Lung (tissue), 11 donors: ENCODE measurements at regions not wholly inside any gene's neighbourhood (a gene's known extent, or its start where the extent isn't known, plus 50 kb on each side); places are given as distances from the start of the nearest gene placed in this dataset.

Experiments
- ATAC-seq: fragments of 200-7000 bp; cut with Tn5 transposase; one replicate; pipeline ENCODE4 v1.9.1; 2020; ENCODE audit warnings: moderate number of reproducible peaks; ENCODE audit not compliant: insufficient read depth, low FRiP score
- DNase-seq, 3 donors: peaks; one replicate each; pipeline ENCODE4 v3.0.0-alpha.2; 2013 to 2017
- H3K27ac ChIP-seq, 2 donors: one replicate each; pipeline ENCODE4 v1.5.1; 2013; ENCODE audit warnings: mild to moderate bottlenecking in 2 of 2, moderate library complexity in 2 of 2, control low read depth in 1 of 2, inconsistent platforms in 1 of 2, low read depth in 1 of 2, low read length in 1 of 2
- H3K27me3 ChIP-seq, 3 donors: one replicate each; pipeline ENCODE4 v1.5.1; 2013; ENCODE audit warnings: low read length in 2 of 3; ENCODE audit not compliant: control insufficient read depth in 3 of 3, insufficient read depth in 3 of 3
- H3K36me3 ChIP-seq, 4 donors: one replicate each; pipeline ENCODE4 v1.5.1; 2013; ENCODE audit warnings: low read length in 4 of 4, mild to moderate bottlenecking in 1 of 4, moderate library complexity in 1 of 4; ENCODE audit not compliant: control insufficient read depth in 4 of 4, insufficient read depth in 4 of 4
- H3K4me1 ChIP-seq, 5 donors: one replicate each; pipeline ENCODE4 v1.5.1; 2013; ENCODE audit warnings: low read length in 5 of 5, mild to moderate bottlenecking in 2 of 5, moderate library complexity in 1 of 5; ENCODE audit not compliant: control insufficient read depth in 5 of 5, insufficient read depth in 5 of 5
- H3K4me3 ChIP-seq: one replicate; pipeline ENCODE4 v1.5.1; 2013; ENCODE audit warnings: mild to moderate bottlenecking, control low read depth, moderate library complexity
- H3K9ac ChIP-seq, 2 donors: one replicate each; pipeline ENCODE4 v1.5.1; 2013; ENCODE audit warnings: low read length in 2 of 2, control low read depth in 1 of 2; ENCODE audit not compliant: insufficient read depth in 1 of 2
- H3K9me3 ChIP-seq, 4 donors: one replicate each; pipeline ENCODE4 v1.5.1; 2013; ENCODE audit warnings: low read length in 3 of 4, mild to moderate bottlenecking in 1 of 4, moderate library complexity in 1 of 4; ENCODE audit not compliant: control insufficient read depth in 4 of 4, insufficient read depth in 3 of 4
- CTCF ChIP-seq: IDR thresholded peaks from 2 replicates; pipeline ENCODE4 v1.5.1; 2012; ENCODE audit warnings: mild to moderate bottlenecking; ENCODE audit errors: control extremely low read depth, extremely low read depth
- WGBS, 2 donors: extraction: QIAGEN DNeasy Blood & Tissue Kit; methylation state at CpG; one replicate each; pipeline ENCODE4 v1.1.7; 2013; 5-methylcytosine and 5-hydroxymethylcytosine counted together
- donor health status: control.
- donor health status: control.
- donor health status: Bipolar disorder and iron deficiency.
- donor health status: healthy.
- donor health status: DM: yes; HTN: yes; CAD: no.

- Histone ChIP-seq H3K36me3 (no peaks in the 10 kb centered on the region), H3K9ac (no peak overlapping the region), H3K9me3 (no peaks in the 10 kb centered on the region), H3K27ac (no peak overlapping the region), H3K4me3 (no peak overlapping the region), H3K4me1 (peaks cover 0 to 12% (median 0%) of the 10 kb centered on the region in 5 donors), H3K27me3 (no peaks in the 10 kb centered on the region)
- ATAC-seq (no peak), DNase-seq (peak; percentile 69 to 81 (median 74))
- no peak for TF ChIP-seq CTCF
- 79 to 84% methylated on average over 29 of the region's 29 CpGs for WGBS, 2 donors
Measured at GRCh38 chr6:167766986-167767714, 59.6 kb upstream of the AFDN start.

- WGBS, 2 donors, result 93 to 96% methylated on average over 13 of the region's 13 CpGs
- Histone ChIP-seq H3K4me3 (no peak overlapping the region), H3K27ac (no peak overlapping the region), H3K4me1 (peaks cover 0 to 10% (median 0%) of the 10 kb centered on the region in 5 donors), H3K9ac (no peak overlapping the region), H3K9me3 (no peaks in the 10 kb centered on the region), H3K36me3 (no peaks in the 10 kb centered on the region), H3K27me3 (no peaks in the 10 kb centered on the region)
- ATAC-seq (no peak), DNase-seq (peak in 1 of 3 donors; percentile 8)
- no peak for TF ChIP-seq CTCF
Measured at GRCh38 chr6:167767715-167768107, 59.0 kb upstream of the AFDN start.

- TF ChIP-seq CTCF, result no peak
Measured at GRCh38 chr6:167768471-167769215, 58.1 kb upstream of the AFDN start.

More at GRCh38 chr6:167768471-167769215, 58.1 kb upstream of the AFDN start:
- no peaks in the 10 kb centered on the region for H3K27me3 ChIP-seq
- peaks cover 0 to 10% (median 0%) of the 10 kb centered on the region in 5 donors for H3K4me1 ChIP-seq
- no peaks in the 10 kb centered on the region for H3K36me3 ChIP-seq
- ATAC-seq (no peak), DNase-seq (peak in 1 of 3 donors; percentile 8)
- peaks cover 0 to 1% (median 0%) of the 10 kb centered on the region in 4 donors for H3K9me3 ChIP-seq
- H3K27ac ChIP-seq, result no peak overlapping the region
- H3K4me3 ChIP-seq, result no peak overlapping the region
- WGBS, 2 donors, result 94 to 95% methylated on average over 17 to 18 of the region's 18 CpGs
- H3K9ac ChIP-seq, result no peak overlapping the region
